ENCODE measurements at regions not wholly inside any gene's neighbourhood (a gene's known extent, or its start where the extent isn't known, plus 50 kb on each side); places are given as distances from the start of the nearest gene placed in this dataset.

GRCh38 chr3:101081446-101081845, 88.2 kb upstream of the ABI3BP start:
- DNase-seq, result no peak

- no peak for DNase-seq
Observed at GRCh38 chr3:101077361-101078011, 84.3 kb upstream of the ABI3BP start.

- no peak for DNase-seq
Observed at GRCh38 chr3:101074518-101074917, 81.3 kb upstream of the ABI3BP start.

- DNase-seq, result no peak
Observed at GRCh38 chr3:101072300-101072699, 79.1 kb upstream of the ABI3BP start.

- DNase-seq, result no peak
Observed at GRCh38 chr3:101070799-101071121, 77.5 kb upstream of the ABI3BP start.

- DNase-seq, result peak; percentile 94
Observed at GRCh38 chr3:101069901-101070798, 76.9 kb upstream of the ABI3BP start.

GRCh38 chr3:101068876-101069606, 75.8 kb upstream of the ABI3BP start:
- no peak for DNase-seq

GRCh38 chr3:101066711-101067129, 73.5 kb upstream of the ABI3BP start:
- DNase-seq, result no peak

GRCh38 chr3:101065962-101066361, 72.7 kb upstream of the ABI3BP start:
- DNase-seq, result no peak

GRCh38 chr3:101063401-101063800, 70.2 kb upstream of the ABI3BP start:
- DNase-seq, result no peak

GRCh38 chr3:101061312-101061711, 68.1 kb upstream of the ABI3BP start:
- DNase-seq, result no peak

- DNase-seq, result no peak
Observed at GRCh38 chr3:101050866-101051265, 57.6 kb upstream of the ABI3BP start.

GRCh38 chr3:101050046-101050445, 56.8 kb upstream of the ABI3BP start:
- DNase-seq, result no peak

GRCh38 chr3:101049532-101049931, 56.3 kb upstream of the ABI3BP start:
- no peak for DNase-seq

- DNase-seq, result no peak
Observed at GRCh38 chr3:101043687-101044078, 50.5 kb upstream of the ABI3BP start.

- no peak for DNase-seq
Observed at GRCh38 chr3:101042996-101043686, 49.9 kb upstream of the ABI3BP start.

Measured in NCI-H82 (cell line).